ENCODE measurements at regions not wholly inside any gene's neighbourhood (a gene's known extent, or its start where the extent isn't known, plus 50 kb on each side); places are given as distances from the start of the nearest gene placed in this dataset.

GRCh38 chr7:115338016-115338415 lies 416.1 kb downstream of the MDFIC start:
- no peaks in the 10 kb centered on the region for H4K20me1 ChIP-seq (replicated peaks in 1 of 2; ENCODE audit: control insufficient read depth in 1 of 2, insufficient read depth in 2 of 2, low read length in 2 of 2)
- H3K14ac ChIP-seq (ENCODE audit: insufficient read length), result no peak overlapping the region
- H2AFZ ChIP-seq (ENCODE audit: low read length), result no peak overlapping the region
- H3K79me2 ChIP-seq (ENCODE audit: control insufficient read depth in 1 of 2, insufficient read depth in 2 of 2, low read length in 2 of 2), result no peaks in the 10 kb centered on the region
- H3K4me2 ChIP-seq (ENCODE audit: insufficient read depth in 1 of 2, low read depth in 2 of 2, low read length in 2 of 2), result no peak overlapping the region
- no peak overlapping the region for H2BK15ac ChIP-seq (ENCODE audit: low read length)
- no peak overlapping the region for H3K27ac ChIP-seq (ENCODE audit: low read depth, low read length)
- FAIRE-seq (no peak), DNase-seq (ENCODE audit: low read depth in 1 of 2, low spot score in 2 of 2) (no peak)
- ChIA-PET POLR2A (ENCODE audit: partially characterized antibody) (no interaction called here), CTCF (ENCODE audit: partially characterized antibody) (interaction anchor here (1.3 kb wide), 1 partner anchor 11 kb away, joined by 4 read pairs; no protein-coding TSS in a partner anchor)
- no peaks in the 10 kb centered on the region for H3K36me3 ChIP-seq (ENCODE audit: control insufficient read depth in 2 of 4, insufficient read depth in 4 of 4, low read length in 3 of 4)
- H2BK120ac ChIP-seq (replicated peaks; ENCODE audit: low read depth, low read length), result no peak overlapping the region
- no peaks in the 10 kb centered on the region for H3K9me3 ChIP-seq (ENCODE audit: insufficient read depth in 2 of 2, low read depth in 1 of 2, low read length in 1 of 2)
- H3K4ac ChIP-seq (replicated peaks; ENCODE audit: insufficient read length, low read depth, low read length), result no peak overlapping the region
- no peak overlapping the region for H3K9ac ChIP-seq (replicated peaks in 1 of 4; ENCODE audit: extremely low read depth in 1 of 4, low read depth in 3 of 4, low read length in 3 of 4)
- no peak overlapping the region for H3K56ac ChIP-seq (replicated peaks; ENCODE audit: insufficient read length, low read depth, low read length)
- H4K8ac ChIP-seq (ENCODE audit: extremely low read depth, insufficient read depth, low read length), result no peak overlapping the region
- WGBS, 2 experiments (ENCODE audit: extremely low coverage in 1 of 2, insufficient coverage in 1 of 2, insufficient read length in 1 of 2, insufficient replicate concordance in 2 of 2, low coverage in 1 of 2, low lambda C conversion rate in 2 of 2, missing lambda C conversion rate in 1 of 2), result 85% methylated on average over 4 of the region's 4 CpGs; no CpG with 5 or more reads in 1 of the 2 experiments
- TF ChIP-seq CHD2 (IDR thresholded peaks at IDR 0.05; ENCODE audit: low read length), result no peak
- no peak for TF ChIP-seq POU5F1 (IDR thresholded peaks at IDR 0.05; ENCODE audit: low read depth, low read length)
- no peak for TF ChIP-seq CREB1 (IDR thresholded peaks at IDR 0.05)
- no peak for TF ChIP-seq BRCA1 (IDR thresholded peaks at IDR 0.05; ENCODE audit: low read depth, low read length)
- no peak for TF ChIP-seq FOSL1 (IDR thresholded peaks at IDR 0.05; ENCODE audit: insufficient read depth, low read depth, low read length)
- TF ChIP-seq SIRT6 (IDR thresholded peaks at IDR 0.05; ENCODE audit: low read length), result no peak
- no peaks in the 10 kb centered on the region for H3K27me3 ChIP-seq (replicated peaks in 1 of 4; ENCODE audit: control insufficient read depth in 3 of 4, extremely low read depth in 1 of 4, insufficient read depth in 3 of 4, low read length in 3 of 4)
- H3K18ac ChIP-seq (ENCODE audit: extremely low read depth, low read length), result no peak overlapping the region
- H2BK20ac ChIP-seq (ENCODE audit: low read length), result no peak overlapping the region
- H2BK5ac ChIP-seq (ENCODE audit: low read depth, low read length), result no peak overlapping the region
- no peak overlapping the region for H2BK12ac ChIP-seq (ENCODE audit: low read depth, low read length)
- no peaks in the 10 kb centered on the region for H3K79me1 ChIP-seq (ENCODE audit: low read depth, low read length)
- H4K5ac ChIP-seq (ENCODE audit: insufficient read length, low read depth, low read length), result no peak overlapping the region
- H3K4me3 ChIP-seq (ENCODE audit: extremely low read depth in 1 of 4, insufficient read depth in 2 of 4, low read depth in 3 of 4, low read length in 4 of 4), result no peak overlapping the region
- H2AK5ac ChIP-seq (ENCODE audit: low read depth, low read length), result no peak overlapping the region
- no peaks in the 10 kb centered on the region for H3K4me1 ChIP-seq (replicated peaks in 1 of 4; ENCODE audit: control insufficient read depth in 3 of 4, insufficient read depth in 4 of 4, low read length in 3 of 4)
- no peak overlapping the region for H3K23ac ChIP-seq (ENCODE audit: insufficient read length)
- no peaks in the 10 kb centered on the region for H3K23me2 ChIP-seq (ENCODE audit: low read depth, low read length)
- H4K91ac ChIP-seq (replicated peaks; ENCODE audit: insufficient read length, low read length), result no peak overlapping the region
